ENCODE measurements at regions not wholly inside any gene's neighbourhood (a gene's known extent, or its start where the extent isn't known, plus 50 kb on each side); places are given as distances from the start of the nearest gene placed in this dataset.

GRCh38 chr2:16081316-16082200 lies 141.2 kb downstream of the MYCN start:
- H3K27me3 ChIP-seq (ENCODE audit: control insufficient read depth, insufficient read depth, low read length): no peaks in the 10 kb centered on the region
- no peak overlapping the region for H2BK120ac ChIP-seq (ENCODE audit: low read depth, low read length)
- no peak overlapping the region for H3K4ac ChIP-seq (ENCODE audit: low read depth, low read length)
- no peak overlapping the region for H2BK15ac ChIP-seq (ENCODE audit: low read depth, low read length)
- no peak overlapping the region for H2AK5ac ChIP-seq (ENCODE audit: low read depth, low read length)
- no peak overlapping the region for H2BK20ac ChIP-seq (ENCODE audit: low read depth, low read length)
- intact Hi-C loops (cut with micrococcal nuclease): no loop called here
- ATAC-seq (ENCODE audit: low read depth): no peak
- peaks cover 43% of the 10 kb centered on the region for H3K9me3 ChIP-seq (ENCODE audit: control insufficient read depth, insufficient read depth, low read length)
- H3K18ac ChIP-seq (ENCODE audit: low read depth, low read length): no peak overlapping the region
- no peaks in the 10 kb centered on the region for H4K20me1 ChIP-seq (ENCODE audit: insufficient read depth, low read length)
- no peak overlapping the region for H3K56ac ChIP-seq (ENCODE audit: extremely low read depth, insufficient read depth, low read length)
- DNase-seq: no peak
- H4K5ac ChIP-seq (ENCODE audit: low read depth, low read length): no peak overlapping the region
- POLR2A ChIA-PET (ENCODE audit: unreplicated experiment): no interaction called here
- H3K14ac ChIP-seq (replicated peaks; ENCODE audit: low read depth, low read length): no peak overlapping the region
- H3K4me2 ChIP-seq (ENCODE audit: low read depth, low read length): no peak overlapping the region
- TF ChIP-seq MAFK (IDR thresholded peaks at IDR 0.05; ENCODE audit: low read depth, low read length) (no peak), BHLHE40 (IDR thresholded peaks at IDR 0.05; ENCODE audit: low read depth, low read length) (no peak), RAD21 (IDR thresholded peaks at IDR 0.05; ENCODE audit: low read length) (no peak), FOS (IDR thresholded peaks at IDR 0.05; ENCODE audit: low read depth, low read length) (no peak), RFX5 (IDR thresholded peaks at IDR 0.05; ENCODE audit: low read depth, low read length) (no peak), CEBPB (IDR thresholded peaks at IDR 0.05; ENCODE audit: low read depth, low read length) (no peak)
- 50% methylated on average over 3 of the region's 7 CpGs; no CpG with 5 or more reads in 1 of the 2 experiments for WGBS, 2 experiments (ENCODE audit: extremely low coverage in 2 of 2, insufficient read length in 1 of 2)
- no peak overlapping the region for H3K9ac ChIP-seq (ENCODE audit: low read depth, low read length)
- no peaks in the 10 kb centered on the region for H3K79me1 ChIP-seq (ENCODE audit: low read depth in 1 of 2, low read length in 2 of 2)
- no peak overlapping the region for H4K91ac ChIP-seq (ENCODE audit: insufficient read depth, low read depth, low read length)
- H2AK9ac ChIP-seq (replicated peaks; ENCODE audit: low read depth, low read length, poor library complexity): no peak overlapping the region
- H3K9me1 ChIP-seq (ENCODE audit: insufficient read depth, low read length): no peaks in the 10 kb centered on the region
- in situ Hi-C loops (cut with MboI; ENCODE audit: low sequenced_read_pairs): no loop called here
- no peak overlapping the region for H2BK5ac ChIP-seq (ENCODE audit: low read depth, low read length, poor library complexity, severe bottlenecking)
- no TSS peak for BruUV-seq (replicated peaks)
- no peaks in the 10 kb centered on the region for H3K36me3 ChIP-seq (ENCODE audit: control insufficient read depth, insufficient read depth, low read length)
- H2AFZ ChIP-seq (replicated peaks; ENCODE audit: low read length, poor library complexity): no peak overlapping the region
- H3K23ac ChIP-seq (ENCODE audit: low read depth, low read length): no peak overlapping the region
- CTCF ChIA-PET: no interaction called here
- H3K4me1 ChIP-seq (ENCODE audit: control insufficient read depth, insufficient read depth, low read length): no peaks in the 10 kb centered on the region
- dilution Hi-C loops (cut with HindIII; ENCODE audit: low sequenced_read_pairs, unreplicated experiment): no loop called here
- H4K8ac ChIP-seq (ENCODE audit: low read depth in 2 of 2, low read length in 2 of 2): no peak overlapping the region
- no peak overlapping the region for H3K27ac ChIP-seq (ENCODE audit: insufficient read depth, low read length)
- no peak overlapping the region for H3K4me3 ChIP-seq (ENCODE audit: insufficient read depth, low read depth, low read length)

Data from IMR-90 (cell line).